Neural crest cell (in vitro differentiated cells): ENCODE measurements at regions not wholly inside any gene's neighbourhood (a gene's known extent, or its start where the extent isn't known, plus 50 kb on each side); places are given as distances from the start of the nearest gene placed in this dataset.

Source experiments
- DNase-seq: peaks from one replicate; pipeline ENCODE4 v3.0.0; 2021; ENCODE audit warnings: low read depth, mixed read lengths, low spot score
- H3K27ac Mint-ChIP-seq: one replicate; pipeline ENCODE4 v1.8.0; 2021; ENCODE audit warnings: mild to moderate bottlenecking, mixed read lengths; ENCODE audit not compliant: unreplicated experiment
- H3K27me3 Mint-ChIP-seq: 2 replicates; pipeline ENCODE4 v1.8.0; 2021; ENCODE audit warnings: low read depth, mild to moderate bottlenecking, mixed read lengths
- H3K36me3 Mint-ChIP-seq: 2 replicates; pipeline ENCODE4 v1.8.0; 2021; ENCODE audit warnings: low read depth, mild to moderate bottlenecking, mixed read lengths
- H3K4me1 Mint-ChIP-seq: 2 replicates; pipeline ENCODE4 v1.8.0; 2021; ENCODE audit warnings: mixed read lengths
- H3K4me3 Mint-ChIP-seq: one replicate; pipeline ENCODE4 v1.8.0; 2021; ENCODE audit warnings: mild to moderate bottlenecking, mixed read lengths
- H3K9me3 Mint-ChIP-seq: 2 replicates; pipeline ENCODE4 v1.8.0; 2021; ENCODE audit warnings: mixed read lengths
- TF ChIP-seq, protein P1 (sequence below): fragments of 200-600 bp; sonication (generic); conservative IDR thresholded peaks from 2 replicates; pipeline ENCODE4 v1.5.0; 2021; ENCODE audit warnings: antibody characterized with exemption, mild to moderate bottlenecking

GRCh38 chr2:238598802-238599530 is 172.2 kb downstream of the ASB1 start:
- no peaks in the 10 kb centered on the region for H3K27me3 Mint-ChIP-seq
- TF ChIP-seq, protein P1, sequence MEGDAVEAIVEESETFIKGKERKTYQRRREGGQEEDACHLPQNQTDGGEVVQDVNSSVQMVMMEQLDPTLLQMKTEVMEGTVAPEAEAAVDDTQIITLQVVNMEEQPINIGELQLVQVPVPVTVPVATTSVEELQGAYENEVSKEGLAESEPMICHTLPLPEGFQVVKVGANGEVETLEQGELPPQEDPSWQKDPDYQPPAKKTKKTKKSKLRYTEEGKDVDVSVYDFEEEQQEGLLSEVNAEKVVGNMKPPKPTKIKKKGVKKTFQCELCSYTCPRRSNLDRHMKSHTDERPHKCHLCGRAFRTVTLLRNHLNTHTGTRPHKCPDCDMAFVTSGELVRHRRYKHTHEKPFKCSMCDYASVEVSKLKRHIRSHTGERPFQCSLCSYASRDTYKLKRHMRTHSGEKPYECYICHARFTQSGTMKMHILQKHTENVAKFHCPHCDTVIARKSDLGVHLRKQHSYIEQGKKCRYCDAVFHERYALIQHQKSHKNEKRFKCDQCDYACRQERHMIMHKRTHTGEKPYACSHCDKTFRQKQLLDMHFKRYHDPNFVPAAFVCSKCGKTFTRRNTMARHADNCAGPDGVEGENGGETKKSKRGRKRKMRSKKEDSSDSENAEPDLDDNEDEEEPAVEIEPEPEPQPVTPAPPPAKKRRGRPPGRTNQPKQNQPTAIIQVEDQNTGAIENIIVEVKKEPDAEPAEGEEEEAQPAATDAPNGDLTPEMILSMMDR = no peak
- peaks cover 7% of the 10 kb centered on the region for H3K36me3 Mint-ChIP-seq
- H3K4me1 Mint-ChIP-seq = peaks cover 10% of the 10 kb centered on the region
- no peak overlapping the region for H3K4me3 Mint-ChIP-seq
- no peak for DNase-seq
- no peak overlapping the region for H3K27ac Mint-ChIP-seq
- peaks cover 4% of the 10 kb centered on the region for H3K9me3 Mint-ChIP-seq

DNA sequence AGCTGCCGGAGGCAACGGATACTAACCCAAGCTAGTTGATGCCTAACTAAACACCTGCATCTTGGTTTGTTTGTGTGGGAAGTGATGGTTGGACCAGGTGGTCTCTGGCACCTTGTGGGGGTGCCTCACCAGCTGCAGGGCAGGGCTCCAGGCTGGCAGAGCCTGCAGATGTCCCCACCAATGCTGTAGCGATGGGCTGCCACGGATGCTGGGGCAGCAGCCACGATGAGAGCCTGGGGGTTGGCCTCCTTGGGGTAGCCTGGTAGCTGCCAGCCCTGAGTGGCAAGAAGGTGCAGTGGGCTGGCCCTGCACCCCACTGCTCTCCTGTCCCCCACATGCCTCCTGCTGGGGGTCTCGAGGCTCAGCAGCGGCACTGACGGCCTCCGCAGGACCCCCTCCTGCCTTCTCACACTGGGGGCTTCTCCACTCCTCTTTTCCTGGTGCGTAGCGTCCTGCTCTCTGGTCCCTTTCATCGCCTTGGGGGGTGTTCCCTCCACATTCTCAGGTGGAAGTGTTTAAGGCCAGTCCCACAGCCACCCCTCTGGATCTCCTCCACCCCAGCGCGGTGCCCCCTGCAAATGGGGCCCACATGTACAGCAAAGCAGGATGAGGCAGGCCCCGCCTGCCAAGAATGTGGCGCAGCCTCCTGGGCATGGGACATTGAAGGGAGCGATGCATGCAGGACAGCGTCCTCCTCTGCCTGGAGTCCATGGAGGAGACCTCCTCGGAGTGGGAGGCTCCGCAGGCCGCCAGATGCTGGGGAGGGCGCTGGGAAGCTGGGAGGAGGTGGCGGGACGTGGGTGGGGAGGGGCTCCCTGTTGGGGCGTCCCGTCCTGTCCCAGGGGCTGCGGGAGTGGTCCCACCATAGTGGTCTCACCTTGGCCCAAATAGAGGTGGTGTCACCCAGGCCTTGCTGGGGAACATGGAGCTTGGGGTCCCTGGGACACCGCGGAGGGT is 173.1 kb downstream of the ASB1 start:
- Mint-ChIP-seq H3K27me3 (no peaks in the 10 kb centered on the region), H3K9me3 (peaks cover 10% of the 10 kb centered on the region), H3K4me3 (no peak overlapping the region), H3K4me1 (peaks cover 10% of the 10 kb centered on the region), H3K27ac (no peak overlapping the region), H3K36me3 (peaks cover 7% of the 10 kb centered on the region)
- TF ChIP-seq, protein P1 = no peak
- no peak for DNase-seq

DNA sequence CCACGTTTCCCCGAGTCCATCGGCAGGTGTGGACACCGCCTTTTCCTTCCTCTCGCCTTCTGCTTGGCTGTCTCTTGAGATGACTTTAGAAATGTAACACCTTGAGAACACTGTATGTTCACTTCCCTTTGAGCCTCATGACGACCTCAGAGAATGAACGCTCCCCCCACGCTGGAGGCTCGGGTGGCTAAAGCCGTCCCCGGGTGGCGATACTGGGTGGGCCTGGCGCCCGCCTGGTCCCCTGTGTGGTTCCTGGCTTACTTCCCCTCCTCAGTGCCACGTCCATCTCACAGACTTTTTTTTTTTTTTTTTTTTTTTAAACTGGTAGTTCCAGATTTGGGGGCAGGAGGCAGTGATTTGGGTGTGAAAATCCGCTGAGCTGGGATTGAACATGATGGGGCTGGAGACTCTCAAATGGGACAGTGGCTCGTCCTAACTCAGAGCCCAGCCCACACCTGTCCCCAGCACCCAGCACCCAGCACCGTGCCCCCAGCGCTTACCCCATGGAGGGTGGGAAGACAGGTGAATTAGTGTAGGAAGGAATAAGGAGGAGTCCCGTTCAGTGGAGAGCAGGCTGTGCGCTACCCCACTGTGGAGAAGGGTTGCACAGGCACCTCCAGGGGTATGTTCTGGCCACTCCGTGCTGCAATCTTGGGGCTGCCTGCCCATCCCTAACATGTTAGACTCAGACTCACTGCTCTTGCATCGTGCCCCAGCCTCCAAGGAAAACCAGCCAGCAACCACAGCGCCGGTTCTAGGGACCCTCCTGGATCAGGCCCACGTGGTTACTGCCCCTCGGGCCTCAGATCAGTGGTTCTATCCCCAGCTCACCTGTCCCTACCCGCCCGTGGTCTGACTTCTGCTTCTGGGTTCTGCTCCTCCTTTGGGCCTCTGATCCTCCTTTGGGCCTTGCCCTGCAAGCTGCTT is 174.0 kb downstream of the ASB1 start:
- no peak for DNase-seq
- Mint-ChIP-seq H3K27me3 (no peaks in the 10 kb centered on the region), H3K4me3 (no peak overlapping the region), H3K4me1 (peaks cover 10% of the 10 kb centered on the region), H3K36me3 (peaks cover 7% of the 10 kb centered on the region), H3K27ac (peak overlapping the region; percentile 35), H3K9me3 (peaks cover 10% of the 10 kb centered on the region)
- TF ChIP-seq, protein P1 = no peak

DNA sequence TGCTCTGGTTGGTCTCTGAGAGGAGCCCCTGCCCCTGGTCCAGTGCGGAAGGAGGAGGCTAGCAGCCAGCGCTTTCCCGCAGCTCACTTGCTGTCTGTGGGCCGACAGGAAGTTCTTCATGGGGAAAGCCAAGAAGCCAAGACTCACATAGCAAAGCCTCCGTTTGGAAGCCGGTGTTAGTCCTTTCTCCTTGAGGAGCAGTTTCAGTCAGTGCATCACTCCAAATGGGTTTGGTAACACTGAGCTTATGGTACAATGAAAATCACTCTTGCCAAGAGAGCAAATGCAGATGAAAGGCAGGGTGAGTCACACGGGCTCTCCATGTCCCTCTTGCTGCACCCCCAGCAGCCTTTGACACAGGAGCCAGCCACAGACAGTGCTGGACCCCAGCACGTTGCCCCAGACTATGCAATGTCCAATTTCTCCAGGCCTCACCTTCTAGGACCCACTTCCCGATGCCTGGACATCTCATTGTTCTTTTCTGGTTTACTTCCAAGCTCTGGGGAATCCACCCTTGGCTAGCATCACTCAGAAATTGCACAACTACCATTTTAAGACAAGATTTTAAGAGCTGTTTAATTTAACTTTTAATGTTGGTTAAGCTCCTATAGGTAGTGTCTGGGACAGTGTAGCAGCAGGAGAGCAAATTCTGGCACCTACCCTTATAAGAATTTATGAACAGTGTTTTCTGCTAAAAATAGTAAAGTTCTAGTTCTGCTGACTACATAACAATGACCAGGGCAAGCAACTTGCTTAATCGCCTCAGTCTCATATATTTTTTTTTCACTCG is 174.9 kb downstream of the ASB1 start:
- H3K9me3 Mint-ChIP-seq = peaks cover 10% of the 10 kb centered on the region

More for the DNA sequence above, 174.9 kb downstream of the ASB1 start:
- no peak for DNase-seq
- no peaks in the 10 kb centered on the region for H3K27me3 Mint-ChIP-seq
- H3K4me3 Mint-ChIP-seq = no peak overlapping the region
- no peak overlapping the region for H3K27ac Mint-ChIP-seq
- H3K36me3 Mint-ChIP-seq = peaks cover 7% of the 10 kb centered on the region
- TF ChIP-seq, protein P1 = no peak
- H3K4me1 Mint-ChIP-seq = peaks cover 10% of the 10 kb centered on the region
